HEK293 (cell line): ENCODE measurements at regions not wholly inside any gene's neighbourhood (a gene's known extent, or its start where the extent isn't known, plus 50 kb on each side); places are given as distances from the start of the nearest gene placed in this dataset.
"Not testable (repeated sequence)": the region's sequence is repeated elsewhere in the genome, so short reads cannot be mapped to it uniquely, and the experiment has no call there.

Source experiments
- CTCF ChIA-PET: fragments of 350-600 bp; formaldehyde crosslinking; extraction: SDS; loops from one replicate; lab custom pipeline; 2021; ENCODE audit warnings: antibody characterized with exemption; lab: Yijun Ruan, JAX
- POLR2A ChIA-PET: fragments of 300-600 bp; formaldehyde crosslinking; extraction: SDS; loops from one replicate; lab custom pipeline; 2020; ENCODE audit warnings: antibody characterized with exemption, inconsistent platforms; lab: Yijun Ruan, JAX
- H3K27ac ChIP-seq: fragments of 200-500 bp; sonication (Bioruptor generic); 2 replicates; pipeline ENCODE4 v1.5.1; 2014; ENCODE audit warnings: low read depth, low read length, control low read depth, inconsistent platforms; ENCODE audit errors: extremely low read depth
- H3K36me3 ChIP-seq, 2 experiments: fragments of 200-500 bp in 1 of 2; sonication (Bioruptor generic) in 1 of 2; 1 replicate in 1 of 2; 2 replicates in 1 of 2; pipeline ENCODE4 v1.5.1; 2014 to 2017; ENCODE audit warnings: inconsistent platforms in 2 of 2, low read length in 2 of 2; ENCODE audit not compliant: control insufficient read depth in 2 of 2, insufficient read depth in 1 of 2
- H3K4me1 ChIP-seq: fragments of 200-500 bp; sonication (Bioruptor generic); 2 replicates; pipeline ENCODE4 v1.5.1; 2014; ENCODE audit warnings: mild to moderate bottlenecking, low read length, inconsistent platforms; ENCODE audit not compliant: control insufficient read depth, insufficient read depth
- H3K4me3 ChIP-seq: 2 replicates; pipeline ENCODE4 v1.5.1; 2011; ENCODE audit warnings: low read depth, mild to moderate bottlenecking, control low read depth, low read length, moderate library complexity
- H3K9me3 ChIP-seq: fragments of 200-500 bp; sonication (Bioruptor generic); 2 replicates; pipeline ENCODE4 v1.5.1; 2014; ENCODE audit warnings: low read depth, low read length, inconsistent platforms; ENCODE audit not compliant: control insufficient read depth, insufficient read depth
- HOXA7 ChIP-seq: sonication (generic); formaldehyde crosslinking; IDR thresholded peaks from 2 replicates; pipeline ENCODE4 v1.8.1; 2022; ENCODE audit warnings: missing genetic modification reagents, borderline replicate concordance
- KLF1 ChIP-seq: fragments of 450-650 bp; formaldehyde crosslinking; IDR thresholded peaks from 2 replicates; pipeline ENCODE4 v1.5.1; 2016; ENCODE audit warnings: missing biosample characterization, missing genetic modification characterization
- KLF7 ChIP-seq: fragments of 450-650 bp; formaldehyde crosslinking; IDR thresholded peaks from 2 replicates; pipeline ENCODE4 v1.5.1; 2016; ENCODE audit warnings: missing biosample characterization, missing genetic modification characterization, borderline replicate concordance
- SCRT1 ChIP-seq: fragments of 450-650 bp; formaldehyde crosslinking; IDR thresholded peaks from 2 replicates; pipeline ENCODE4 v1.5.1; 2016; ENCODE audit warnings: missing biosample characterization, missing genetic modification characterization, borderline replicate concordance
- SP3 ChIP-seq: fragments of 450-650 bp; formaldehyde crosslinking; IDR thresholded peaks from 2 replicates; pipeline ENCODE4 v1.5.1; 2016; ENCODE audit warnings: missing biosample characterization, missing genetic modification characterization
- TRIM28 ChIP-seq: IDR thresholded peaks from 2 replicates; pipeline ENCODE4 v1.6.1; 2011; ENCODE audit warnings: low read length, control low read depth, borderline replicate concordance
- ZNF114 ChIP-seq: fragments of 450-650 bp; formaldehyde crosslinking; IDR thresholded peaks from 2 replicates; pipeline ENCODE4 v1.5.0; 2017; ENCODE audit warnings: missing biosample characterization, missing genetic modification characterization
- ZNF214 ChIP-seq: fragments of 450-650 bp; formaldehyde crosslinking; IDR thresholded peaks from 2 replicates; pipeline ENCODE4 v1.5.1; 2017; ENCODE audit warnings: missing biosample characterization, mild to moderate bottlenecking, missing genetic modification characterization, borderline replicate concordance
- ZNF23 ChIP-seq: fragments of 450-650 bp; formaldehyde crosslinking; IDR thresholded peaks from 2 replicates; pipeline ENCODE4 v1.5.1; 2016; ENCODE audit warnings: missing biosample characterization, missing genetic modification characterization, borderline replicate concordance
- ZNF248 ChIP-seq: fragments of 450-650 bp; formaldehyde crosslinking; IDR thresholded peaks from 2 replicates; pipeline ENCODE4 v1.5.1; 2017; ENCODE audit warnings: missing biosample characterization, missing genetic modification characterization
- ZNF350 ChIP-seq: fragments of 450-650 bp; formaldehyde crosslinking; IDR thresholded peaks from 2 replicates; pipeline ENCODE4 v1.5.0; 2017; ENCODE audit warnings: missing biosample characterization, mild to moderate bottlenecking, missing genetic modification characterization
- ZNF521 ChIP-seq: fragments of 450-650 bp; formaldehyde crosslinking; IDR thresholded peaks from 2 replicates; pipeline ENCODE4 v1.5.1; 2017; ENCODE audit warnings: missing biosample characterization, mild to moderate bottlenecking, missing genetic modification characterization
- ZNF549 ChIP-seq: fragments of 450-650 bp; IDR thresholded peaks from 2 replicates; pipeline ENCODE4 v1.5.1; 2018; ENCODE audit warnings: missing biosample characterization, missing genetic modification characterization, mild to moderate bottlenecking, inconsistent platforms, moderate library complexity
- ZNF560 ChIP-seq: fragments of 450-650 bp; formaldehyde crosslinking; IDR thresholded peaks from 2 replicates; pipeline ENCODE4 v1.5.1; 2017; ENCODE audit warnings: missing biosample characterization, missing genetic modification characterization, borderline replicate concordance
- ZNF629 ChIP-seq: fragments of 450-650 bp; formaldehyde crosslinking; IDR thresholded peaks from 2 replicates; pipeline ENCODE4 v1.5.1; 2017; ENCODE audit warnings: missing biosample characterization, missing genetic modification characterization
- ZNF776 ChIP-seq: fragments of 450-650 bp; formaldehyde crosslinking; IDR thresholded peaks from 2 replicates; pipeline ENCODE4 v1.5.0; 2017; ENCODE audit warnings: missing biosample characterization, missing genetic modification characterization, borderline replicate concordance
- ZNF830 ChIP-seq: fragments of 450-650 bp; IDR thresholded peaks from 2 replicates; pipeline ENCODE4 v1.5.0; 2018; ENCODE audit warnings: missing biosample characterization, missing genetic modification characterization, low read depth, mild to moderate bottlenecking, moderate library complexity
- ZSCAN30 ChIP-seq: fragments of 450-650 bp; IDR thresholded peaks from 2 replicates; pipeline ENCODE4 v1.5.1; 2018; ENCODE audit warnings: missing biosample characterization, mild to moderate bottlenecking, missing genetic modification characterization, moderate library complexity
- TF ChIP-seq, protein P1 (sequence below): fragments of 450-650 bp; formaldehyde crosslinking; conservative IDR thresholded peaks from 2 replicates; pipeline ENCODE4 v1.5.1; 2016; ENCODE audit warnings: low read depth, missing biosample characterization, missing genetic modification characterization
- TF ChIP-seq, protein P2 (sequence below): fragments of 450-650 bp; formaldehyde crosslinking; IDR thresholded peaks from 2 replicates; pipeline ENCODE4 v1.5.1; 2016; ENCODE audit warnings: missing biosample characterization, missing genetic modification characterization
- TF ChIP-seq, protein P3 (sequence below): fragments of 450-650 bp; formaldehyde crosslinking; IDR thresholded peaks from 2 replicates; pipeline ENCODE4; 2016; ENCODE audit warnings: missing biosample characterization, missing genetic modification characterization
- TF ChIP-seq, protein P4 (sequence below): fragments of 450-650 bp; formaldehyde crosslinking; IDR thresholded peaks from 2 replicates; pipeline ENCODE4 v1.5.1; 2016; ENCODE audit warnings: missing biosample characterization, missing genetic modification characterization
- TF ChIP-seq, protein P5 (sequence below): IDR thresholded peaks from 2 replicates; pipeline ENCODE4 v1.6.1; 2011; ENCODE audit warnings: mild to moderate bottlenecking, low read depth, low read length, borderline replicate concordance

DNA sequence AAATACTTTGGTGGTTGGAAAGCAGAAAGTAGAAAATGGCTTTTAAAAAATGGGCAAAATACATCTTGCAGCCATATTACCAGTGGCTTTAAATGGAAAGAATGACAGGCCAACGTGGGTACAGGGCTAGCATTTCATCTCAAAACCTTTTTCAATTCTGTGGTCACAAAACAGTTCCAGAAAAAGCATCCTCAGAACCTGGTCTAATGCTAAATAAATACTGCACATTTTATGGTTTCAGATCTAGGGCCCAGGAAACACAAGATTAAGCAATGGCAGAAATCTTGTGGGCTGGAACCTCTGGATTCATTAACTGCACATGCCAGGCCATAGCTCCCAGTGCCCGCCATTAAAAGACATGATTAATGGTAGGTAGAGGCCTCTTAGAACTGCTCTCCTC lies 470.2 kb upstream of the RASGRP1 start:
- no peaks in the 10 kb centered on the region for H3K36me3 ChIP-seq

DNA sequence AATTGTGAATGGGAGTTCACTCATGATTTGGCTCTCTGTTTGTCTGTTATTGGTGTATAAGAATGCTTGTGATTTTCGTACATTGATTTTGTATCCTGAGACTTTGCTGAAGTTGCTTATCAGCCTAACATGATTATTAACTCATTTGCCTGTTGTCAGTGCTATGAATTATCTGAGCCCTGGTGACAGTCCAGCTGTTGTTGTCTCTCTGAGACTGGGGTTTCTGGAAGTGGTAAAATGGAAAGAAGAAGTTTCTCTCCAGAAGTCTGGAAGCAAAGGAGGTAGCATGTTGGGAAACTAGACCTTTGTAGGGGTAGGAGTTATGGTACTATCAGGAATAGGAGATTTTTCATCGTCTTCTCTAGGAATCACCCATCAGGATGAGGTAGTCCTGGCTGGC lies 473.0 kb upstream of the RASGRP1 start:
- CTCF ChIA-PET, POLR2A ChIA-PET, H3K36me3 ChIP-seq, H3K4me1 ChIP-seq, H3K27ac ChIP-seq, H3K4me3 ChIP-seq, H3K9me3 ChIP-seq: not testable (repeated sequence)

More for the DNA sequence above, 470.2 kb upstream of the RASGRP1 start:
- H3K9me3 ChIP-seq, result no peaks in the 10 kb centered on the region
- CTCF ChIA-PET, result no interaction called here
- no peaks in the 10 kb centered on the region for H3K4me1 ChIP-seq
- H3K27ac ChIP-seq, result no peak overlapping the region
- POLR2A ChIA-PET, result no interaction called here
- H3K4me3 ChIP-seq, result no peak overlapping the region
- TF ChIP-seq TRIM28 (no peak), ZNF629 (no peak), ZNF549 (no peak), ZNF114 (tag by site-specific recombination) (no peak), ZNF248 (tag by site-specific recombination) (no peak), ZNF214 (tag by site-specific recombination) (no peak), ZNF776 (tag by site-specific recombination) (no peak)
- TF ChIP-seq, protein P1, sequence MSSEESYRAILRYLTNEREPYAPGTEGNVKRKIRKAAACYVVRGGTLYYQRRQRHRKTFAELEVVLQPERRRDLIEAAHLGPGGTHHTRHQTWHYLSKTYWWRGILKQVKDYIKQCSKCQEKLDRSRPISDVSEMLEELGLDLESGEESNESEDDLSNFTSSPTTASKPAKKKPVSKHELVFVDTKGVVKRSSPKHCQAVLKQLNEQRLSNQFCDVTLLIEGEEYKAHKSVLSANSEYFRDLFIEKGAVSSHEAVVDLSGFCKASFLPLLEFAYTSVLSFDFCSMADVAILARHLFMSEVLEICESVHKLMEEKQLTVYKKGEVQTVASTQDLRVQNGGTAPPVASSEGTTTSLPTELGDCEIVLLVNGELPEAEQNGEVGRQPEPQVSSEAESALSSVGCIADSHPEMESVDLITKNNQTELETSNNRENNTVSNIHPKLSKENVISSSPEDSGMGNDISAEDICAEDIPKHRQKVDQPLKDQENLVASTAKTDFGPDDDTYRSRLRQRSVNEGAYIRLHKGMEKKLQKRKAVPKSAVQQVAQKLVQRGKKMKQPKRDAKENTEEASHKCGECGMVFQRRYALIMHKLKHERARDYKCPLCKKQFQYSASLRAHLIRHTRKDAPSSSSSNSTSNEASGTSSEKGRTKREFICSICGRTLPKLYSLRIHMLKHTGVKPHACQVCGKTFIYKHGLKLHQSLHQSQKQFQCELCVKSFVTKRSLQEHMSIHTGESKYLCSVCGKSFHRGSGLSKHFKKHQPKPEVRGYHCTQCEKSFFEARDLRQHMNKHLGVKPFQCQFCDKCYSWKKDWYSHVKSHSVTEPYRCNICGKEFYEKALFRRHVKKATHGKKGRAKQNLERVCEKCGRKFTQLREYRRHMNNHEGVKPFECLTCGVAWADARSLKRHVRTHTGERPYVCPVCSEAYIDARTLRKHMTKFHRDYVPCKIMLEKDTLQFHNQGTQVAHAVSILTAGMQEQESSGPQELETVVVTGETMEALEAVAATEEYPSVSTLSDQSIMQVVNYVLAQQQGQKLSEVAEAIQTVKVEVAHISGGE (tag by site-specific recombination), result no peak
- TF ChIP-seq, protein P2, sequence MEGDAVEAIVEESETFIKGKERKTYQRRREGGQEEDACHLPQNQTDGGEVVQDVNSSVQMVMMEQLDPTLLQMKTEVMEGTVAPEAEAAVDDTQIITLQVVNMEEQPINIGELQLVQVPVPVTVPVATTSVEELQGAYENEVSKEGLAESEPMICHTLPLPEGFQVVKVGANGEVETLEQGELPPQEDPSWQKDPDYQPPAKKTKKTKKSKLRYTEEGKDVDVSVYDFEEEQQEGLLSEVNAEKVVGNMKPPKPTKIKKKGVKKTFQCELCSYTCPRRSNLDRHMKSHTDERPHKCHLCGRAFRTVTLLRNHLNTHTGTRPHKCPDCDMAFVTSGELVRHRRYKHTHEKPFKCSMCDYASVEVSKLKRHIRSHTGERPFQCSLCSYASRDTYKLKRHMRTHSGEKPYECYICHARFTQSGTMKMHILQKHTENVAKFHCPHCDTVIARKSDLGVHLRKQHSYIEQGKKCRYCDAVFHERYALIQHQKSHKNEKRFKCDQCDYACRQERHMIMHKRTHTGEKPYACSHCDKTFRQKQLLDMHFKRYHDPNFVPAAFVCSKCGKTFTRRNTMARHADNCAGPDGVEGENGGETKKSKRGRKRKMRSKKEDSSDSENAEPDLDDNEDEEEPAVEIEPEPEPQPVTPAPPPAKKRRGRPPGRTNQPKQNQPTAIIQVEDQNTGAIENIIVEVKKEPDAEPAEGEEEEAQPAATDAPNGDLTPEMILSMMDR (tag by site-specific recombination), result no peak
- TF ChIP-seq, protein P3, sequence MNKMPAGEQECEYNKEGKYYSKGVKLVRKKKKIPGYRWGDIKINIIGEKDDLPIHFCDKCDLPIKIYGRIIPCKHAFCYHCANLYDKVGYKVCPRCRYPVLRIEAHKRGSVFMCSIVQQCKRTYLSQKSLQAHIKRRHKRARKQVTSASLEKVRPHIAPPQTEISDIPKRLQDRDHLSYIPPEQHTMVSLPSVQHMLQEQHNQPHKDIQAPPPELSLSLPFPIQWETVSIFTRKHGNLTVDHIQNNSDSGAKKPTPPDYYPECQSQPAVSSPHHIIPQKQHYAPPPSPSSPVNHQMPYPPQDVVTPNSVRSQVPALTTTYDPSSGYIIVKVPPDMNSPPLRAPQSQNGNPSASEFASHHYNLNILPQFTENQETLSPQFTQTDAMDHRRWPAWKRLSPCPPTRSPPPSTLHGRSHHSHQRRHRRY (tag by site-specific recombination), result no peak
- TF ChIP-seq, all 188 proteins: peak for 0

DNA sequence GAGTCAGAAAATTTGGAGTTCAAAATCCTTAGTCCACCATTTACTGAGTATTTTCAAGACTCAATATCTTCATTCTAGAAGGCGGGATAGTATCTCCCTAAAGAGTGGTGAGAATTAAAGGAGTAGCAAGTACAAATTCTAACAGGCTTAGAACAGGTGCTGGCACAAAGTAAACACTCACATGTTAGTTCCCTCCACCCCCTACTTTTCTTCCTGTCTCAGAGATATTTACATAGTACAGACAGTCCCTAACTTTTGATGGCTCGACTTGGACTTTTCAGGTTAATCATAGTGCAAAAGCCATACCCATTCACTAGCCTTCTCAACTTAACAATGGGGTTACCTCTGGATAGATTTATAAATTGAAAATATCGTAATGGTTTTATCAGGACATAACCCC lies 476.2 kb upstream of the RASGRP1 start:
- no peaks in the 10 kb centered on the region for H3K4me1 ChIP-seq
- H3K9me3 ChIP-seq, result no peaks in the 10 kb centered on the region
- ChIA-PET POLR2A (no interaction called here), CTCF (no interaction called here)
- no peak overlapping the region for H3K27ac ChIP-seq
- no peaks in the 10 kb centered on the region for H3K36me3 ChIP-seq
- no peak overlapping the region for H3K4me3 ChIP-seq
- no peak for TF ChIP-seq KLF1 (tag by site-specific recombination)
- TF ChIP-seq KLF7 (tag by site-specific recombination), result no peak
- TF ChIP-seq ZNF521 (tag by site-specific recombination), result no peak
- TF ChIP-seq HOXA7 (CRISPR knock-in tag), result no peak
- no peak for TF ChIP-seq SP3 (tag by site-specific recombination)
- TF ChIP-seq, protein P4, sequence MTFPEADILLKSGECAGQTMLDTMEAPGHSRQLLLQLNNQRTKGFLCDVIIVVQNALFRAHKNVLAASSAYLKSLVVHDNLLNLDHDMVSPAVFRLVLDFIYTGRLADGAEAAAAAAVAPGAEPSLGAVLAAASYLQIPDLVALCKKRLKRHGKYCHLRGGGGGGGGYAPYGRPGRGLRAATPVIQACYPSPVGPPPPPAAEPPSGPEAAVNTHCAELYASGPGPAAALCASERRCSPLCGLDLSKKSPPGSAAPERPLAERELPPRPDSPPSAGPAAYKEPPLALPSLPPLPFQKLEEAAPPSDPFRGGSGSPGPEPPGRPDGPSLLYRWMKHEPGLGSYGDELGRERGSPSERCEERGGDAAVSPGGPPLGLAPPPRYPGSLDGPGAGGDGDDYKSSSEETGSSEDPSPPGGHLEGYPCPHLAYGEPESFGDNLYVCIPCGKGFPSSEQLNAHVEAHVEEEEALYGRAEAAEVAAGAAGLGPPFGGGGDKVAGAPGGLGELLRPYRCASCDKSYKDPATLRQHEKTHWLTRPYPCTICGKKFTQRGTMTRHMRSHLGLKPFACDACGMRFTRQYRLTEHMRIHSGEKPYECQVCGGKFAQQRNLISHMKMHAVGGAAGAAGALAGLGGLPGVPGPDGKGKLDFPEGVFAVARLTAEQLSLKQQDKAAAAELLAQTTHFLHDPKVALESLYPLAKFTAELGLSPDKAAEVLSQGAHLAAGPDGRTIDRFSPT (tag by site-specific recombination), result no peak
- no peak for TF ChIP-seq ZSCAN30
- no peak for TF ChIP-seq SCRT1 (tag by site-specific recombination)
- no peak for TF ChIP-seq ZNF560 (tag by site-specific recombination)
- TF ChIP-seq, protein P5, sequence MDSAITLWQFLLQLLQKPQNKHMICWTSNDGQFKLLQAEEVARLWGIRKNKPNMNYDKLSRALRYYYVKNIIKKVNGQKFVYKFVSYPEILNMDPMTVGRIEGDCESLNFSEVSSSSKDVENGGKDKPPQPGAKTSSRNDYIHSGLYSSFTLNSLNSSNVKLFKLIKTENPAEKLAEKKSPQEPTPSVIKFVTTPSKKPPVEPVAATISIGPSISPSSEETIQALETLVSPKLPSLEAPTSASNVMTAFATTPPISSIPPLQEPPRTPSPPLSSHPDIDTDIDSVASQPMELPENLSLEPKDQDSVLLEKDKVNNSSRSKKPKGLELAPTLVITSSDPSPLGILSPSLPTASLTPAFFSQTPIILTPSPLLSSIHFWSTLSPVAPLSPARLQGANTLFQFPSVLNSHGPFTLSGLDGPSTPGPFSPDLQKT, result no peak
- TF ChIP-seq ZNF350 (tag by site-specific recombination), result no peak
- no peak for TF ChIP-seq ZNF830 (tag by site-specific recombination)
- TF ChIP-seq ZNF23, result no peak
